Ishikawa (cell line): ENCODE measurements at regions not wholly inside any gene's neighbourhood (a gene's known extent, or its start where the extent isn't known, plus 50 kb on each side); places are given as distances from the start of the nearest gene placed in this dataset.

Experiments
- CEBPB ChIP-seq: IDR thresholded peaks from 2 replicates; pipeline ENCODE4 v1.6.1; 2012
- EGR1 ChIP-seq: IDR thresholded peaks from 2 replicates; pipeline ENCODE4 v1.6.1; 2012
- EP300 ChIP-seq: IDR thresholded peaks from 2 replicates; pipeline ENCODE4 v1.6.1; 2012; ENCODE audit warnings: borderline replicate concordance
- MAX ChIP-seq: IDR thresholded peaks from 2 replicates; pipeline ENCODE4 v1.6.1; 2012
- TAF1 ChIP-seq: IDR thresholded peaks from 2 replicates; pipeline ENCODE4 v1.6.1; 2012; ENCODE audit warnings: low read depth, mild to moderate bottlenecking
- TEAD4 ChIP-seq: IDR thresholded peaks from 2 replicates; pipeline ENCODE4 v1.6.1; 2012
- YY1 ChIP-seq: IDR thresholded peaks from 2 replicates; pipeline ENCODE4 v1.6.1; 2012; ENCODE audit warnings: low read depth

- no peak for TF ChIP-seq YY1
- no peak for TF ChIP-seq EP300
- TF ChIP-seq MAX = no peak
- TF ChIP-seq EGR1 = no peak
- no peak for TF ChIP-seq TEAD4
- TF ChIP-seq CEBPB = no peak
- TF ChIP-seq TAF1 = no peak
Observed at GRCh38 chr15:36430726-36431265, 148.6 kb upstream of the CDIN1 start.
